PC-3 (cell line): ENCODE measurements at regions not wholly inside any gene's neighbourhood (a gene's known extent, or its start where the extent isn't known, plus 50 kb on each side); places are given as distances from the start of the nearest gene placed in this dataset.

Experiments
- ATAC-seq: fragments of 200-7000 bp; cut with Tn5 transposase; 2 replicates; pipeline ENCODE4 v1.9.1; 2020; ENCODE audit warnings: mild to moderate bottlenecking, moderate library complexity
- BruUV-seq: library from RNA; stranded (reverse); fragments of 400-500 nt; replicated peaks from 2 replicates; lab custom pipeline; 2021; lab: Mats Ljungman, UMichigan
- CTCF ChIA-PET: fragments of 300-600 bp; sonication (Branson Sonifier 250); formaldehyde crosslinking; loops from one replicate; lab custom pipeline; 2022; ENCODE audit warnings: antibody characterized with exemption; lab: Charles Lee
- POLR2A ChIA-PET: fragments of 300-600 bp; sonication (Branson Sonifier 250); formaldehyde crosslinking; loops from one replicate; lab custom pipeline; 2022; ENCODE audit warnings: antibody characterized with exemption; ENCODE audit not compliant: unreplicated experiment; lab: Charles Lee
- DNase-seq: peaks from one replicate; pipeline ENCODE4 v3.0.0-alpha.2; 2015
- H2AFZ ChIP-seq: fragments of 300-600 bp; sonication (generic); 2 replicates; pipeline ENCODE4 v1.6.0; 2016; ENCODE audit warnings: antibody characterized with exemption, low read length
- H3F3A ChIP-seq: fragments of 300-600 bp; sonication (generic); one replicate; pipeline ENCODE4 v1.6.0; 2017; ENCODE audit warnings: antibody characterized with exemption, low read length, control low read depth, mild to moderate bottlenecking; ENCODE audit not compliant: unreplicated experiment
- H3K27ac ChIP-seq: fragments of 300-600 bp; sonication (generic); 2 replicates; pipeline ENCODE4 v1.5.1; 2016; ENCODE audit warnings: mild to moderate bottlenecking, low read length
- H3K27me3 ChIP-seq: fragments of 300-600 bp; sonication (generic); 2 replicates; pipeline ENCODE4 v1.6.1; 2016; ENCODE audit warnings: low read length, mixed read lengths
- H3K36me3 ChIP-seq: fragments of 300-600 bp; sonication (generic); 2 replicates; pipeline ENCODE4 v1.6.1; 2016; ENCODE audit warnings: low read depth, mixed run types, low read length, mixed read lengths
- H3K4me1 ChIP-seq: fragments of 300-600 bp; sonication (generic); 2 replicates; pipeline ENCODE4 v1.5.1; 2016; ENCODE audit warnings: low read length; ENCODE audit not compliant: insufficient read depth
- H3K4me2 ChIP-seq: fragments of 300-600 bp; sonication (generic); 2 replicates; pipeline ENCODE4 v1.6.0; 2016; ENCODE audit warnings: low read length
- H3K4me3 ChIP-seq: fragments of 300-600 bp; sonication (generic); 2 replicates; pipeline ENCODE4 v1.5.1; 2016; ENCODE audit warnings: mild to moderate bottlenecking, low read length, mixed read lengths
- H3K79me2 ChIP-seq: fragments of 300-600 bp; sonication (generic); 2 replicates; pipeline ENCODE4 v1.6.1; 2017; ENCODE audit warnings: low read length, mixed read lengths
- H3K9ac ChIP-seq: fragments of 300-600 bp; sonication (generic); 2 replicates; pipeline ENCODE4 v1.6.0; 2016; ENCODE audit warnings: mild to moderate bottlenecking, low read length
- H3K9me2 ChIP-seq: fragments of 300-600 bp; sonication (generic); replicated peaks from 2 replicates; pipeline ENCODE4 v1.6.1; 2016; ENCODE audit warnings: mixed run types, low read length, mixed read lengths
- H3K9me3 ChIP-seq: fragments of 300-600 bp; sonication (generic); 2 replicates; pipeline ENCODE4 v1.6.1; 2016; ENCODE audit warnings: low read length, mixed read lengths
- H4K20me1 ChIP-seq: fragments of 300-600 bp; sonication (generic); 2 replicates; pipeline ENCODE4 v1.6.1; 2016; ENCODE audit warnings: low read length, mixed read lengths
- CTCF ChIP-seq: fragments of 300-600 bp; sonication (generic); conservative IDR thresholded peaks from 2 replicates; pipeline ENCODE4 v1.5.1; 2017; ENCODE audit warnings: antibody characterized with exemption, low read depth, mild to moderate bottlenecking, low read length
- EZH2 ChIP-seq: fragments of 300-600 bp; sonication (generic); IDR thresholded peaks from one replicate; pipeline ENCODE4 v1.6.1; 2017; ENCODE audit warnings: antibody characterized with exemption, mild to moderate bottlenecking, low read length; ENCODE audit not compliant: unreplicated experiment
- EZH2phosphoT487 ChIP-seq: fragments of 300-600 bp; sonication (generic); IDR thresholded peaks from 2 replicates; pipeline ENCODE4 v1.6.1; 2018; ENCODE audit warnings: mild to moderate bottlenecking, antibody characterized with exemption, low read length, borderline replicate concordance
- intact Hi-C: fragments of 100-400 bp; cut with micrococcal nuclease; formaldehyde crosslinking; loops from 2 replicates; pipeline ENCODE4 v1.9.0; 2023

- BruUV-seq: no TSS peak
- H3K27me3 ChIP-seq: peaks cover 12% of the 10 kb centered on the region; the same call in 1 of the 2 replicates
- intact Hi-C loops: no loop called here
Observed at GRCh38 chr13:100881291-100881864, 206.8 kb upstream of the TMTC4 start.

GRCh38 chr13:100880166-100880565 is 205.6 kb upstream of the TMTC4 start:
- CTCF ChIA-PET: no interaction called here

More at GRCh38 chr13:100881291-100881864, 206.8 kb upstream of the TMTC4 start:
- ChIA-PET POLR2A (no interaction called here), CTCF (no interaction called here)
- DNase-seq: no peak
- H2AFZ ChIP-seq: no peak overlapping the region
- H3K4me2 ChIP-seq: no peak overlapping the region
- H3K27ac ChIP-seq: no peak overlapping the region
- TF ChIP-seq EZH2phosphoT487 (no peak), EZH2 (no peak), CTCF (no peak)
- peaks cover under 1% of the 10 kb centered on the region; the same call in 1 of the 2 replicates for H3K4me1 ChIP-seq
- H3K4me3 ChIP-seq: no peak overlapping the region
- H3K79me2 ChIP-seq: no peaks in the 10 kb centered on the region
- no peaks in the 10 kb centered on the region for H3K36me3 ChIP-seq
- no peak overlapping the region for H3K9ac ChIP-seq
- H4K20me1 ChIP-seq: no peaks in the 10 kb centered on the region
- H3K9me3 ChIP-seq: no peaks in the 10 kb centered on the region
- no peak for ATAC-seq
- no peaks in the 10 kb centered on the region for H3K9me2 ChIP-seq
- H3F3A ChIP-seq: no peaks in the 10 kb centered on the region

More at GRCh38 chr13:100880166-100880565, 205.6 kb upstream of the TMTC4 start:
- H3K4me3 ChIP-seq: no peak overlapping the region
- H3K27ac ChIP-seq: no peak overlapping the region
- no peak for TF ChIP-seq CTCF
- TF ChIP-seq EZH2: no peak
- no peak for TF ChIP-seq EZH2phosphoT487
- POLR2A ChIA-PET: no interaction called here
- no peaks in the 10 kb centered on the region for H3K36me3 ChIP-seq
- intact Hi-C loops: no loop called here
- no peaks in the 10 kb centered on the region for H3K79me2 ChIP-seq
- ATAC-seq (no peak), DNase-seq (no peak)
- no TSS peak for BruUV-seq
- H3K27me3 ChIP-seq: peaks cover 12% of the 10 kb centered on the region; the same call in 1 of the 2 replicates
- H2AFZ ChIP-seq: no peak overlapping the region
- no peaks in the 10 kb centered on the region for H3K9me3 ChIP-seq
- no peaks in the 10 kb centered on the region for H4K20me1 ChIP-seq
- H3K9ac ChIP-seq: no peak overlapping the region
- peaks cover 11% of the 10 kb centered on the region for H3K4me1 ChIP-seq
- no peaks in the 10 kb centered on the region for H3F3A ChIP-seq
- no peak overlapping the region for H3K4me2 ChIP-seq
- no peaks in the 10 kb centered on the region for H3K9me2 ChIP-seq
